GM03348 (cell line): ENCODE measurements at regions not wholly inside any gene's neighbourhood (a gene's known extent, or its start where the extent isn't known, plus 50 kb on each side); places are given as distances from the start of the nearest gene placed in this dataset.

Experiments used
- DNase-seq: peaks from one replicate; pipeline ENCODE4 v3.0.0; 2012; ENCODE audit warnings: low spot score

DNA sequence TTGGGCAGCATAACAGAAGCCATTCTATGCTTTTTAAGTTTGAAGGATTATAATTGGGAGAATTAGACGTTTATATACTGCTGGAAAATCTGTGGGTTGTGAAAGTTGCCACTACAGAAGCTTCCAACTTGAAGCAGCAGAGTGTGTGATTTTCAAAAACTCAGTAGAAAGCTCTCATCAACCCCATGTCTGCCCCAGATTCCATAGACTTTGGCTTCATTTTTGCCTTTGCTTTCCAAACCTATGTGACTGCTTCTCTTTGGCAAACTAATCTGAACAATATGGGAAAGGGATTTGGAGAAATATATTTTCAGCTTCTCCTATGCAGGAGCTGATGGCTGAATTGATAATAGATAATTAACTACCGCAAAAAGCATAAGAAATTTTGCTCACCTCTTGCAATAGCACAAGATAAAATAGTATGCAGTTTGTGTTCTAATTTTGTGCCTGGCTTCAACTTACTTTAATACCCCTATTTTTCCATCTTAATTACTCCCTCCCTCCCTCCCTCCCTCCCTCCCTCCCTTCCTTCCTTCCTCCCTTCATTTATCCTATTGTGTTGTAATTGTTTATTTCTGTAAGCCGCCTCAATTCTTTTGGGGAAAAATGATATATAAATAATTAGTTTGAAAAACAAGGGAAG, 214.1 kb upstream of the HS3ST5 start:
- no peak for DNase-seq

DNA sequence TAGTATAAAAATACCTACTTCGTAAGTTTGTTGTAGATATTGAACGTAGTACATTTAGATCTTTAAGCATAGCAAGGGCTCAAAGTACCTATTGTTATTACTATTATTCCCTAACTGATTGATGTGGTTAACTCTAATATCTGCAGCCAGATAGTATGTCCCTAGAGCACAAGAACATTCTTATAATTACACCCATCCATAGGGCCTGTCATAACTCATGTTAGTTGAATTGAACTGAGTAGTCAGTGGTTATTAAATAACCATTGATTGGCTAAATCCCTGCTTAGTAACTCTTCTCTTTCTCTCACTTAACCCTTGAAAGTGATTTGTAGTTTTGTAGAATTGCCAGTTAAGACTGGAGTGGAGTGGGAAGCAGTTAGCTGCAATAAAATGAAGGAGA, 207.5 kb upstream of the HS3ST5 start:
- no peak for DNase-seq

DNA sequence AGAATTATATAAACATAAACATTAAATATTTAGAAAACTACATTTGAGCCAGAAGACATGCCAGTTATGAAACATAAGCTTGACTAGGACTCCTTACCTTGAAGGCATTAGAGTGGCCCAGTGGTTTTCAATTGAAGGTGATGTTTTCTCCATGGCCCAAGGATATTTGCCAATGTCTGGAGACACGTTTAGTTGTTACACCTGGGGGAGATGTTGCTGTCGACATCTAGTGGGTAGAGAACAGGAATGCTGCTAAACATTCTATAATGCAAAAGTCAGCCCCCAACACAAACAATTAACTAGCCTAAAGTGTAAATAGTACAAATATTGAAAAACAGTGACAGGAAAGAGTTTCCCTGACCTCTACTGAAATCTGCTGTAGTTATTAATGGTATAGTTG, 200.9 kb upstream of the HS3ST5 start:
- no peak for DNase-seq

DNA sequence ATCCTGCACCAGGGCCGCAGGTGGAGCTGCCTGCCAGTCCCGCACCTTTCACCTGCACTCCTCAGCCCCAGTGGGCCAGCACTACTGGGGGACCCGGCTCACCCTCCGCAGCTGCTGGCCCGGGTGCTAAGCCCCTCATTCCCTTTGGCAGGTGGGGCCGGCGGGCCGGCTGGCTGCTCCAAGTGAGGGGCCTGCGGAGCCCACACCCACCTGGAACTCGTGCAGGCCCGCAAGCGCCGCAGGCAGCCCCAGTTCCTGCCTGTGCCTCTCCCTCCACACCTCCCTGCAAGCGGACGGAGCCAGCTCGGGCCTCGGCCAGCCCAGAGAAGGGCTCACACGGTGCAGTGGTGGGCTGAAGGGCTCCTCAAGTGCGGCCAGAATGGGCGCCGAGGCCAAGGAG, 199.0 kb upstream of the HS3ST5 start:
- DNase-seq: no peak

DNA sequence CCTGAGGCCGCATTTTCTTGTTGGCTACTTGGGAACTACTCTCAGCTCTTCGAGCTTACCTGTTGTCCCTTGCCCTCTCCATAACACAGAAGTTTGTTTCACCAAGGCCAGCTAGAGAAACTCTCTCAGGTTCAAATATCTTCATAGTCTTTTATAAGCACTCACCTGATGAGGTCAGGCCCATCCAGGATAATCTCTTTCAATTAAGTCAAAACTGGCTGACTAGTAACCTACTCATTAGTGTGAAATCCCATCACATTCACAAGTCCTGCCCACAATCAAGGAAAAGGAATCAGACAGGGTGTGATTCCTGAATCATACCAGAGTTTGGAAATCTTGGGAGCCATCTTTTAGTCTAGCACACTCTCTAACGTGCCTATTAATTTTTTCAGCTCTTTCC, 195.2 kb upstream of the HS3ST5 start:
- no peak for DNase-seq

DNA sequence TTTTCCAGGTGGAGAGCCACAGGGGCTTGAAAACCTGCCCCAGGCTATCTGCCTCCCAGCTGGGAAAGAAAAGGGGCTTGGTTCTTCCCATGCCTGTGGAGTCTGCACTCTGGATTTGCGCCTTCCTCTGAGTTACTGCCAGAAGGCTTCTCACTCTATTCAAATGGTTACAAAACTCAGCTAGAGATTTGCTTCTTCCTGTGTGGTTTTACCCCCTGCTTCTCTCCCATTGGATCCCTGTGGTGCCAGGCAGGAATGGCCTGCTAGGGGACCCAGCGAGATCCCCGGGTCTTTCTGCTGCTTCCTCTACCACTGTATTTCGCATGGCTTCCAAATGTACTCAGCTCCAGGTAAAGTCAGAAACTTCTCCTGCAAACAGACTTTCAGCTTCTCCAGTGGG, 192.0 kb upstream of the HS3ST5 start:
- DNase-seq: no peak

DNA sequence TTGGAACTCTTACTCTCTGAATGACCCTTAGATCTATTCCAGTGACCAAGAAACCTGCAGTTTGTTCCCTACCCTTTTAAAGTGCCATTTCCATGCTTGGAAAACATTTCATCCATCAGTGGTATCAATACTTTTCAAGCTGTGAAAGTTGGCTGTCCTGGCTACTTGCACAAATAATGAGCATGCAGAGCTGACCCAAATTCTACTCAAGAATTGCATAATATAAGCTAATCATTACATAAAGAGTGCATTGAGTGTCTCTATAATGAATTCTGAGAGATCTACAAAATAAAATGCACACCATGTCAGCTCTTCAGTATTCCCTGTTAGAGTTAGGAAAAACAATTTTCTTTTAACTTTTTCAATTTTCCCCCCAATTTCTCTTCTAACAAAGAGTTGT, 181.3 kb upstream of the HS3ST5 start:
- DNase-seq: no peak

DNA sequence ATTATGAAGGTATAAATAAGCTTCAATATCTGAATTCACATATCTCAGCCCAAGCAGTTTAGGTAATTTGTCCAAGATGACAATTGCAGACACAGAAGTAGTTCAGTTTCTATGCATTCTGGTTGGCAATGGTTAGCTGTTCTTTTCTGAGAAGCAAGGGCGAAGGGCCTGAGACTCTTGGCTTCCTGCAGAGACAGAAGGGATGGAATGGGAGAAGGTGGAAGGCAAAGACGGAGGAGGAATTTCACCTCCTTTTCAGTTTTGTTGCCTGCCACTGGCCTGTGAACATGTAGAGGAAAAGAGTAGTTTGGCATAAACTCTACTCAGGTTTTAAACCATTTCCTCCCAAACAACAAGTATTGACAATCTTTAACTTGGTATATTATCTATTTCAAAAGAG, 180.7 kb upstream of the HS3ST5 start:
- DNase-seq: no peak

DNA sequence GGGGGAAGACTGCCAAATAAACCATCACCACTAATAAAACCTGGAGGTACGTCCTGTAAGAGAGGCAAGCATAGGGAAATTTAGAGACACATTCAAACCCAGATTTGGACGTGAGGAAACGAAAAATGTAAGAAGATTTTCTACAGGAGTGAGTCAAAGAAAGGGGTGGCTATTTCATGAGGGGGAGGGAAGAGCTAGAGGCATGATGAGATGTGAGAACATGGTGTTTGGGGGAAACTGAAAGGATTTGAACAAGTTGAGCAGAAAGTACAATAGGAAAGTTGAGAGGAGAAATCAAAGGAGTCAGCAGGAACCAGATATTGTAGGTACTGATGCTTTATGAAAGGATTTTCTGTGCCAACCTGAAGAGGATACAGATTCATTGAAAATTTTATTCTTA, 179.1 kb upstream of the HS3ST5 start:
- no peak for DNase-seq

DNA sequence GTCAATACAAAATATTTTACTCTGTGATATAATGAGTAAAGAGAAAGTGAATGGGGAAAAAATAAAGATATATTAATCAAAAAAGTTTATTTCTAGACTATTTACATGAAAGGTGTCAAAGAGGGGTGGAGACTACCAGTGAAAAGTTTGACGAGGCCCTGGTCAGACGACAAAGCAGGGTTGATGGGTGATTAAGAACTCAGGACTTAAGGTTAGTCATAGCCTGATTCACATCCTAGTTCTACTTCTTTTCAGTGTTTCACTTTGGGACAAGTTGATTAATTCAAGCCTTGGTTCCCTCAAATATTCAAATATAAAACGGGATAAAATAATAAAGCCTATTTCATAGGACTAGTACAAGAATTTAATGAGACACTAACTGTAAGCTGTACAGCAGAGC, 178.2 kb upstream of the HS3ST5 start:
- no peak for DNase-seq

DNA sequence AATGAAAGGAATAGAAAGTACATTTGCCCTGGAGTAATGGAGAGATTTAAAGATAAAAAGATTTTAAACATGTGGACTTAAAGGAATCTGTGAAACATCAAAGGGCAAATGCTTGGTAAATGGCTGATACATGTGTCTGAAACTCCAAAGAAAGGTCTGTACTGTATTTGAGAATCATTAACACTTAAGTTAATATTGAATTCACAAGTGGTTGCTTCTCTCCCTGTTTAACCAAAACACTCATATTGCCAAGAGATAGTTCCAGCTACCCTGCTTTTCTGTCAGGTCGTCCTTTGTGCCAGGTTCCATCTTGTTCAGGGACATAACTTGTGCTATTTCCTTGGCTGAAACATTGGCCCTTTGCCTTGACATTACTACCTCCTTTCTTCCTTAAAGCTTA, 171.3 kb upstream of the HS3ST5 start:
- DNase-seq: no peak

DNA sequence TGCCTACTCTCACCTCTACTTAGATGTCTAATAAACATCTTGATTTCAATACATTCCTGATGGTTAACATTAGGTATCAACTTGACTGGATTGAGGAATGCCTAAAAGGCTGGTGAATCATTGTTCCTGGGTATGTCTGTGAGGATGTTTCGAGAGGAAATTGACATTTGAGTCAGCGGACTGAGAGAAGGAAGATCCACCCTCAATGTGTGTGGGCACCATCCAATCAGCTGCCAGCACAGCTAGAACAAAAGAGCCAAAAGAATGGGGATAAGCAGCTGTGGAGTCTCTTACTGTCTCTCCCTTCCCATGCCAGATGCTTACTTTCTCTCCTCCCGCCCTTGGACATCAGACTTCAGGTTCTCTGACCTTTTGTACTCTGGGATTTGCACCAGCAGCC, 128.6 kb upstream of the HS3ST5 start:
- DNase-seq: no peak

DNA sequence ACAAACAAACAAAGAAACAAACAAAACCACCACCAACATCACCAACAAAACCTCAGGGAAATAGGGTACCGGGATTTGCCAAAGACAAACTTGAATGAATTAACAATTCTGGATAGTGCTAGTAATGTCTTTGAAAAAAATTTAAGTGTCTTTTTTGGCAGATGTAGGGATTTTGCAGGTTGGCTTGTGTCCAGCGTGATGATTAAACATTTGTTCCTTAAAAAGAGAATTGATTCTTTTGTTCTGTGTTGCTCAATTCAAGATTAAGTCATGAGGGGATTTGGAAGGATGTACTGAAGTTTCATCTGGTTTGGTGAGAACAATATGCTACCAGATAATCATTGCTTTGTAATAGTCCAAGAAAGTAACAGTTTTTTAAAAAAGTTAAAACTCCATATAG, 125.1 kb upstream of the HS3ST5 start:
- DNase-seq: no peak

DNA sequence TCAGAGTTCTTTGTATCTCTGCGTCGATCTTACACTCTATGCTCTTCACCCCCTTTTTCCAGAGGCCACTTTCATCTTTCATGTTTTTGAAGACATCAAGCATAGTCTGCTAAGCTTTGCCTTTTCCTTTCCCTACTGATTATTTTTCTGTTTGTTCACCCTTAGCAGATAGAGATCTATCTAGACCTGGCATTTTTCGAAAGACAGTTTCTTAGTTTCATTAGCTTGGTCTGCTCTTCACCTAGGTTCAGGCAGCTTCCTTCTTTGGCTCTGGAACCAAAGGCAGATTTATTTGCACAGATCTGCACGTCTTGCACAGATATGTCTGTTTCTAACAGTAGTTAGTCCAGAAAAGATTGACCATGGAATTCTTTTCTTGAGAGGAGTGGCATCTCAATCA, 122.7 kb upstream of the HS3ST5 start:
- no peak for DNase-seq

DNA sequence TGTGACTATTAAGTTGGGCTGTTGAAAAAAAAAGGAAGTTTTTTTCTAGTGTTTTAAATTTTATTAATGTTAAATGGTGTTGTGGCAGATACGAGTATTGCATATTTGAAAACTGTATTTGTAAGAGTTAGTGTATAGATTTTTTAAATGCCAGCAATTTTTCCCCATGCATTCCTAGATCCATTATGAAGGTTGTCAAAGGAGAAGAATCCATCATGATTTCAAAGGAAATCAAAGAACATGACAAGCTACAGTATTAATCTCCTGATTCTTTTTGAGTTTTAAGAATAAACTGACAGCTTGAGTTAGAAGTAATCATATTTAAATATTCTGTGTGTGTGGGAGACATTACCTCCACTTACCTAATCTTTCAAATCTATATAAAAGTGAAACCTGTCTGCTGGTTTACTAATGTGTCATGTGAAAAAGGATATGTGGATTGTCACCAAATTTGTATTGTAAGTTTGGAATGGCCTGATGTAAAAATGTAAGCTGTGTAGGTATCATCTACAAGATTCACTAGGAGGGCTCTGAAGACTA, 111.0 kb upstream of the HS3ST5 start:
- DNase-seq: no peak

DNA sequence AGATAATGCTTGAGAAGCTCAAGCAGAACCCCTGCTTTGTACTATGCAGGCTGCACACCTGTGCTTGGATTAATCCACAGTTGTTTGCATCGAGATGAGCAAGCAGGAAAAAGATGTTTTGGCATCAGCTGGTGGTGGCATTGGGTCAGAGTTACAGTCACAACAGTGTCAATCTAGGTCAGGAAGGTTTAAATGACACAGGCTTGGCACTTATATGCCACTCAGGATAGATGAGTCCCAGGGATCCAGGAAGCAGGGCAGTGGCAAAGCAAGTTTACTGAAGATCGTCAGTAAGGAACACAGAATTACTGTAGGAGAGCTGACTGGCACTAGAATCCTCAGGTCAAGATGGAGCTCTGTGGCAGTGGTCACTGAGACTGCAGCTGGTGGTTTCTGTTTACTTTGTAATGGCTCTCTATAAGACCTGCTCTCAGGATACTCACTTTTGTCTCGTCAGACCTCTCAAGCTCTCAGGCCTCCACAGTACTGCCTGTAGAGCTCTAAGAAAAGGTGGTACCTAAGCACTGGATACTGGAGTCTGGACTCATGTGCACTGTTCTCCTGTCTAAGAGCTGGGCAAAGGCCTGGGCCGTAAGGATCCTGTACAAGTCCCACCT, 110.1 kb upstream of the HS3ST5 start:
- no peak for DNase-seq

DNA sequence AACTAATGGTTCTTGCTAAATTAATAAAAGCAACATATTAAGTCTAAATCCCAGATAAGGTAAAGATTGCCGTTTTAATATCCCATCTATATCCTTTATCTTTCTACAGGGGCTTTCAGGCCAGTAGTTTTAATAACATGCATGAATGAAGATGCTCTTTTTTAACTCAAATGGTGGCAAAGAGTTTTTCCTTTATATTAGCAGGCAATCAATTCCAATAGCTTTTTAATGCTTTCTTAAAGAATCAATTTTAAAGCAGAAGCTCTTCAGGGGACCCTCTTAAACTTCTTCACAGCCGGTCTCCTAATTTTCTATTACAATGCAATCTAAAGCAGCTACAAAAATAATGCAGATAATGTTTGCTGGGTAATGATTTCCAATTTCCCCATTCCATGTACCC, 107.8 kb upstream of the HS3ST5 start:
- no peak for DNase-seq

DNA sequence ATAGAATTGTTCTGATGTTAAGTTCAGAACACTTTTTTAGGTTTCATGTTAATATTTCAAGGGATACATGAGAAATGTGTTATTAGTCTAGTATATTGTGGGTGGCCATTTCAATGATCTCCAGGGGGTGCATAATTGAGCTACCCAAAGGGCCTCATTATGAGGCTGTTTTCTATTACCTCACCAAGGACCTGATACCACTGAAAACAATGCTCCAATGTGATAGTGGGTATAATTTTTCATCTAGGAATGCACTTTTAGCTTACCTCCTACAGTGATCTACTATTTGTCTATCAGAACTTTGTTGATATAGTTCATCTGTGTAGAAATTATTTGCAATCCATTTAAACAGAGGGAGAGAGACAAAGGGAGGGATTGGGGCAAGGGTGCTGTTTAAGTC, 106.8 kb upstream of the HS3ST5 start:
- DNase-seq: no peak

DNA sequence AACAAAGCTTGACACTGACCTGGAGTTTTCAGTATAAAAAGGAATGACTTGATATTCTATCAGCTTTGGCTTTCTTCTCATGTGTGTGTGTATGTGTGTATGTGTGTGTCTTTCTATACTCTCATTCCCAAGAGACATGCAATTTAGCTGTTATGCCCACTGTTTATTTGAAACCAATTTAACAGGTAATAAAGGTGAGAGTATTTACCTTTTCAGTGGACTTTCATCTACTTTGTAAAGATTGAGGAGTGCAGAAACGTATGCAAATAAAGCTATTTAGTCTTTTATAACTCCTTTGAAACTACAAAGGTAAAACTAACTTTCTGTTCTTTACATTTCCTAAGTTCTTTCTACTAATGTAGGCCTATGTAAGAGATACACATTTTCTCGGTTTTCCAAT, 103.5 kb upstream of the HS3ST5 start:
- DNase-seq: no peak

DNA sequence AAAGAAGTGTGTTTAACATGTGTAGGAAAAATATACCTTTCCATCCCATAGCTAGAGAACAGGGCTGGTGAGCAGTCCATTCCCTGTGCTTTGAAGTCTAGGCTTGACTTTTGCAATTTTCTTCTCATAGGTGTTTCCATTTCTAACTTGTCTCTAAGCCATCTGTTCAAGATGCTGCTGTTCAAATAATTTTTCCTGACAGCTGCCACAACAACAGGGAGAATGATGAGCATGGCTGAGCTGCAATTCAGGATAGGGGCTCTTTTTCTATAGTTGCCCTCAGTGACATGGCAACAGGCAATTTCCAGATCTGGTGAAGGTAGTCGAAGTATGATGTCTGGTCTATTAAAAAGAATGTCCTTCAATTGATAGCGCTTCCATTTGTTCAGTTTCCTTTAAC, 103.0 kb upstream of the HS3ST5 start:
- no peak for DNase-seq

DNA sequence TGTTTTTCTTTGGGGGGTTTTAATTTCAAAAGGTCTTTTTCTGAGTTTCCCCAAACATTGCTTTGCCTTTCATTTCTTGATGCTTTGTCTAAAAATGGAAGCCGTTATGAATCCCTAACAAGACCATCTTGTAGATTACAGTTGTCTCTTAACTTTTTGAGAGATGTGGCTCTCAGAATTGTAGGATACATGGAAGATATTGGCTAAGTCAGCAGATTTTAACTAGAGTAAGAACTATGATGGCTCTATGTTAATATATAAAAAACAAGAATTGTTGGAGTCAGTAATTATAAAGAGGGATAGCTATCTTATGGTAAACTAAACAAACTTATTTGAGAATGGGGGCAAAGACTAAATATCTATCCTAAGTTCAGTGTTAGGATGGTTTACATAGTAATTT, 96.6 kb upstream of the HS3ST5 start:
- no peak for DNase-seq

DNA sequence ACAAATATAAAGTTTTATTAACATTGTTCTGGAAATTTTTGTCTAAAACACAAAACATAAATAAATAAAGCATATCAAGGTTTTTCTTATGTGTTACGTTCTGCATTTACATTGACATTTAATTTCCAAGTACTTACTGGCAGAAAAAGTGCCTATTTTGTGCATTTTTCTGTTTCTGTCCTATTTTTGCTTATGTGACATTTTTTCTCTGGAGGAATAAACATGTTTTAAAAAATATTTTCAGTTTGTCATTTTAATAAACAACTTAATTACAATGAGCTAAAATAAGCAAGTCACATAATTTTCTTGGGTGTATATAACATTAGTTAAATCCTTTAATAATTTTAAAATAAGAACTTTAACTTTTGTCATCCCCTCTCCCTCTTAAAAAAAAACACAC, 94.4 kb upstream of the HS3ST5 start:
- DNase-seq: no peak

DNA sequence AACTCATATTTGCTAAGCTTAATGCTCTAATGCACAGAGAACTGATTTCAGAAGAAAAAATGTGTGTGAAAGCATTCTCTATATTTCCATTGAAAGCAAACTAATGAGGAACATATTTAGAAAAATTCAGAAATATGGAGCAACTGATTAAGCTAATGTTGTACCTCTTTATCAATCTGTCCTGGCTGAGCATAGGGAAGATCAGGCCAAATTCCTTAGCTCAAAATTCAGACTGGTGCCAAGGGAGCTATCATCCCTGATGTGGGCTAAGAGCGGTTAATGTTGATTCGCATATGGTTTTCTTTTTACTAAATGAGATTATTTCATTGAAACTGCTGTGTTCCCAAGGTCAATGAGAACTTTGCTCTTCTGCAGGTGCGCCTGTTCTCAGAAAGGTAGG, 93.9 kb upstream of the HS3ST5 start:
- no peak for DNase-seq

DNA sequence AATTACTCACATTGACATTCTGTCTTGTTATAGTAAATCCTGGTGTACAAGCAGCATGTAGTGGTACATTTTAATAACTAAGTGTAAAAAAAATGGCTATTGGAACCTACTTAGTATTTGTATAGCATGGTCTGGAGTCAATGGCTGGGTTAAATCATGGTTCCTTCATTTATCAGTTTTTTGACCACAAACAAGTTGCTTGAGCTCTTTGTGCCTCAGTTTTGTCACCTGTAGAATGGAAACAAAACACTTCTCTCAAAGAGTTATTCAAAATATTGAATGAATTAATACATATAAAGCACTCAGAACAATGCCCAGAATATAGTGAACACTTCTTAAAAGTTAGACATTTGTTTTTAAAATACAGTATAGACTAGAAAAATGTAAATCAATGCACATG, 93.2 kb upstream of the HS3ST5 start:
- no peak for DNase-seq
